Breast epithelium (tissue), 3 donors: ENCODE measurements at regions not wholly inside any gene's neighbourhood (a gene's known extent, or its start where the extent isn't known, plus 50 kb on each side); places are given as distances from the start of the nearest gene placed in this dataset.

ENCODE experiments used
- POLR2AphosphoS5 ChIP-seq, 3 donors: sonication (generic); formaldehyde crosslinking; IDR thresholded peaks; one replicate each; pipeline ENCODE4 v1.6.1; 2017; ENCODE audit warnings: antibody characterized with exemption in 3 of 3
- TF ChIP-seq, protein P1 (sequence below), 3 donors: fragments of 450-650 bp; IDR thresholded peaks; one replicate each; pipeline ENCODE4 v1.5.1; 2016 to 2017; ENCODE audit warnings: antibody characterized with exemption in 3 of 3, mild to moderate bottlenecking in 3 of 3, moderate library complexity in 3 of 3

DNA sequence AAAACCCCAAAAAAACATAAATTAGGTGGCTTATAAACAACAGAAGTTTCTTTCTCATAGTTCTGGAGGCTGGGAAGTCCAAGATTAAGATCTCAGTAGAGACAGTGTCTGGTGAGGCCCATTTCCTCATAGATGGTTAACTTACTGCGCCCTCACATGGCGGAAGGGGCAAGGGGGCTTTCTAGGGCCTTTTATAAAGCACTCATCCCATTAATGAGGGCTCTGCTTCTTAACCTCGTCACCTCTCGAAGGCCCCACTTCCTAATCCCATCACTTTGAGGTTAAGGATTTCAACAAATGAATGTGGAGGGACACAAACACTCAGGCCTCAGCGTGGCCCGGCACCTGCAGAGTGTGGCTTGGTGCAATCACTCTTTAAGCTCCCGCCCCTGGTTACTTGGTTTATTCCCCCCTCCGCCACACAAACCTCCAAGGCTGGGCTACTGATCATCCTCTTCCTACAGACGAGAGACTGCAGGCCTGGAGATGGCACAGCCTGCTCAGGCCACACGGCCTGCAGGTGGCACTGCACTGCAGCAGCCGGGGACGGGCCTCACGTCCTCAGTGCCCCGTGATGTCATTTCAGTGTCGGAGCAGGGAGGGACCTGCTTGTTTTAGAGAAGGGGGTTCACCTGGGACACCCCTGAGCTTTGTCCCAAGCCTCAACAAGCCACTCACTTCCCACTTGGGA, 188.9 kb upstream of the ZNF469 start:
- TF ChIP-seq, protein P1, sequence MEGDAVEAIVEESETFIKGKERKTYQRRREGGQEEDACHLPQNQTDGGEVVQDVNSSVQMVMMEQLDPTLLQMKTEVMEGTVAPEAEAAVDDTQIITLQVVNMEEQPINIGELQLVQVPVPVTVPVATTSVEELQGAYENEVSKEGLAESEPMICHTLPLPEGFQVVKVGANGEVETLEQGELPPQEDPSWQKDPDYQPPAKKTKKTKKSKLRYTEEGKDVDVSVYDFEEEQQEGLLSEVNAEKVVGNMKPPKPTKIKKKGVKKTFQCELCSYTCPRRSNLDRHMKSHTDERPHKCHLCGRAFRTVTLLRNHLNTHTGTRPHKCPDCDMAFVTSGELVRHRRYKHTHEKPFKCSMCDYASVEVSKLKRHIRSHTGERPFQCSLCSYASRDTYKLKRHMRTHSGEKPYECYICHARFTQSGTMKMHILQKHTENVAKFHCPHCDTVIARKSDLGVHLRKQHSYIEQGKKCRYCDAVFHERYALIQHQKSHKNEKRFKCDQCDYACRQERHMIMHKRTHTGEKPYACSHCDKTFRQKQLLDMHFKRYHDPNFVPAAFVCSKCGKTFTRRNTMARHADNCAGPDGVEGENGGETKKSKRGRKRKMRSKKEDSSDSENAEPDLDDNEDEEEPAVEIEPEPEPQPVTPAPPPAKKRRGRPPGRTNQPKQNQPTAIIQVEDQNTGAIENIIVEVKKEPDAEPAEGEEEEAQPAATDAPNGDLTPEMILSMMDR (IDR thresholded peaks at IDR 0.05), result peak; percentile 24 to 61 (median 39)
- peak in 1 of 3 donors; percentile 55 for TF ChIP-seq POLR2AphosphoS5 (IDR thresholded peaks at IDR 0.05)
